ENCODE measurements at regions not wholly inside any gene's neighbourhood (a gene's known extent, or its start where the extent isn't known, plus 50 kb on each side); places are given as distances from the start of the nearest gene placed in this dataset.

- no peak for TF ChIP-seq POLR2A (IDR thresholded peaks at IDR 0.05)
- TF ChIP-seq, protein P1, sequence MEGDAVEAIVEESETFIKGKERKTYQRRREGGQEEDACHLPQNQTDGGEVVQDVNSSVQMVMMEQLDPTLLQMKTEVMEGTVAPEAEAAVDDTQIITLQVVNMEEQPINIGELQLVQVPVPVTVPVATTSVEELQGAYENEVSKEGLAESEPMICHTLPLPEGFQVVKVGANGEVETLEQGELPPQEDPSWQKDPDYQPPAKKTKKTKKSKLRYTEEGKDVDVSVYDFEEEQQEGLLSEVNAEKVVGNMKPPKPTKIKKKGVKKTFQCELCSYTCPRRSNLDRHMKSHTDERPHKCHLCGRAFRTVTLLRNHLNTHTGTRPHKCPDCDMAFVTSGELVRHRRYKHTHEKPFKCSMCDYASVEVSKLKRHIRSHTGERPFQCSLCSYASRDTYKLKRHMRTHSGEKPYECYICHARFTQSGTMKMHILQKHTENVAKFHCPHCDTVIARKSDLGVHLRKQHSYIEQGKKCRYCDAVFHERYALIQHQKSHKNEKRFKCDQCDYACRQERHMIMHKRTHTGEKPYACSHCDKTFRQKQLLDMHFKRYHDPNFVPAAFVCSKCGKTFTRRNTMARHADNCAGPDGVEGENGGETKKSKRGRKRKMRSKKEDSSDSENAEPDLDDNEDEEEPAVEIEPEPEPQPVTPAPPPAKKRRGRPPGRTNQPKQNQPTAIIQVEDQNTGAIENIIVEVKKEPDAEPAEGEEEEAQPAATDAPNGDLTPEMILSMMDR (IDR thresholded peaks at IDR 0.05), result no peak
Measured at GRCh38 chr22:49365191-49365837, 462.4 kb downstream of the BRD1 start.
